SU-DHL-6 (cell line): ENCODE measurements at regions not wholly inside any gene's neighbourhood (a gene's known extent, or its start where the extent isn't known, plus 50 kb on each side); places are given as distances from the start of the nearest gene placed in this dataset.

Experiments used
- H2AFZ ChIP-seq: fragments of 200-600 bp; sonication (generic); 2 replicates; pipeline ENCODE4 v1.6.1; 2014; ENCODE audit warnings: low read depth, mild to moderate bottlenecking, moderate library complexity, mixed read lengths, antibody characterized with exemption, low read length; ENCODE audit not compliant: severe bottlenecking
- H3F3A ChIP-seq: fragments of 200-600 bp; shearing (Covaris generic); 2 replicates; pipeline ENCODE4 v1.6.0; 2016; ENCODE audit warnings: antibody characterized with exemption, mild to moderate bottlenecking; ENCODE audit not compliant: insufficient read depth
- H3K27ac ChIP-seq: fragments of 200-600 bp; sonication (generic); 2 replicates; pipeline ENCODE4 v1.5.1; 2016; ENCODE audit warnings: low read depth, mild to moderate bottlenecking, low read length, moderate library complexity, mixed read lengths
- H3K27me3 ChIP-seq: fragments of 200-600 bp; sonication (generic), shearing (Covaris generic); 2 replicates; pipeline ENCODE4 v1.6.0; 2014; ENCODE audit warnings: mild to moderate bottlenecking, low read length
- H3K36me3 ChIP-seq: fragments of 200-600 bp; sonication (generic); 2 replicates; pipeline ENCODE4 v1.6.1; 2014; ENCODE audit warnings: mild to moderate bottlenecking, low read length, mixed read lengths
- H3K4me2 ChIP-seq: fragments of 300-600, 200-600 bp; shearing (Covaris generic), sonication (generic); 2 replicates; pipeline ENCODE4 v1.6.0; 2014; ENCODE audit warnings: low read length, low read depth, mild to moderate bottlenecking; ENCODE audit not compliant: poor library complexity, severe bottlenecking
- H3K4me3 ChIP-seq: fragments of 200-600 bp; sonication (generic); 2 replicates; pipeline ENCODE4 v1.5.1; 2014; ENCODE audit warnings: antibody characterized with exemption, low read length, mild to moderate bottlenecking, mixed read lengths; ENCODE audit not compliant: insufficient read depth, poor library complexity, severe bottlenecking
- H3K79me2 ChIP-seq: fragments of 200-600 bp; sonication (generic); 2 replicates; pipeline ENCODE4 v1.6.1; 2014; ENCODE audit warnings: mild to moderate bottlenecking, low read length, moderate library complexity; ENCODE audit not compliant: insufficient read depth
- H3K9ac ChIP-seq: fragments of 200-600 bp; sonication (generic); 2 replicates; pipeline ENCODE4 v1.7.0; 2014; ENCODE audit warnings: mild to moderate bottlenecking, low read length
- H3K9me2 ChIP-seq: fragments of 200-600 bp; sonication (generic); replicated peaks from 2 replicates; pipeline ENCODE4 v1.6.1; 2014; ENCODE audit warnings: low read length; ENCODE audit not compliant: insufficient read depth
- H3K9me3 ChIP-seq: fragments of 200-600 bp; sonication (generic); 2 replicates; pipeline ENCODE4 v1.6.1; 2014; ENCODE audit warnings: low read length, mixed read lengths; ENCODE audit not compliant: insufficient read depth
- H4K20me1 ChIP-seq: fragments of 200-600 bp; sonication (generic); 2 replicates; pipeline ENCODE4 v1.6.1; 2014; ENCODE audit warnings: low read depth, mild to moderate bottlenecking, antibody characterized with exemption, low read length, moderate library complexity, mixed read lengths
- EZH2phosphoT487 ChIP-seq: fragments of 200-600 bp; sonication (generic), shearing (Covaris generic); conservative IDR thresholded peaks from 2 replicates; pipeline ENCODE4 v1.6.1; 2018; ENCODE audit warnings: mild to moderate bottlenecking, antibody characterized with exemption, low read length, moderate library complexity, mixed read lengths
- TF ChIP-seq, protein P1 (sequence below): fragments of 200-600 bp; sonication (generic); IDR thresholded peaks from one replicate; pipeline ENCODE4 v1.5.1; 2017; ENCODE audit warnings: antibody characterized with exemption, mild to moderate bottlenecking, low read length, moderate library complexity; ENCODE audit not compliant: insufficient read depth, poor library complexity, severe bottlenecking

GRCh38 chr14:87283547-87283946, 709.4 kb downstream of the GALC start:
- Histone ChIP-seq H2AFZ (no peak overlapping the region), H3K9me3 (no peaks in the 10 kb centered on the region), H3K4me2 (no peak overlapping the region), H3K27ac (no peak overlapping the region), H4K20me1 (no peaks in the 10 kb centered on the region), H3K36me3 (no peaks in the 10 kb centered on the region), H3K79me2 (no peaks in the 10 kb centered on the region), H3K4me3 (no peak overlapping the region), H3K9me2 (no peaks in the 10 kb centered on the region), H3F3A (no peaks in the 10 kb centered on the region), H3K27me3 (no peaks in the 10 kb centered on the region), H3K9ac (no peak overlapping the region)
- TF ChIP-seq EZH2phosphoT487, result no peak
- TF ChIP-seq, protein P1, sequence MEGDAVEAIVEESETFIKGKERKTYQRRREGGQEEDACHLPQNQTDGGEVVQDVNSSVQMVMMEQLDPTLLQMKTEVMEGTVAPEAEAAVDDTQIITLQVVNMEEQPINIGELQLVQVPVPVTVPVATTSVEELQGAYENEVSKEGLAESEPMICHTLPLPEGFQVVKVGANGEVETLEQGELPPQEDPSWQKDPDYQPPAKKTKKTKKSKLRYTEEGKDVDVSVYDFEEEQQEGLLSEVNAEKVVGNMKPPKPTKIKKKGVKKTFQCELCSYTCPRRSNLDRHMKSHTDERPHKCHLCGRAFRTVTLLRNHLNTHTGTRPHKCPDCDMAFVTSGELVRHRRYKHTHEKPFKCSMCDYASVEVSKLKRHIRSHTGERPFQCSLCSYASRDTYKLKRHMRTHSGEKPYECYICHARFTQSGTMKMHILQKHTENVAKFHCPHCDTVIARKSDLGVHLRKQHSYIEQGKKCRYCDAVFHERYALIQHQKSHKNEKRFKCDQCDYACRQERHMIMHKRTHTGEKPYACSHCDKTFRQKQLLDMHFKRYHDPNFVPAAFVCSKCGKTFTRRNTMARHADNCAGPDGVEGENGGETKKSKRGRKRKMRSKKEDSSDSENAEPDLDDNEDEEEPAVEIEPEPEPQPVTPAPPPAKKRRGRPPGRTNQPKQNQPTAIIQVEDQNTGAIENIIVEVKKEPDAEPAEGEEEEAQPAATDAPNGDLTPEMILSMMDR, result no peak

DNA sequence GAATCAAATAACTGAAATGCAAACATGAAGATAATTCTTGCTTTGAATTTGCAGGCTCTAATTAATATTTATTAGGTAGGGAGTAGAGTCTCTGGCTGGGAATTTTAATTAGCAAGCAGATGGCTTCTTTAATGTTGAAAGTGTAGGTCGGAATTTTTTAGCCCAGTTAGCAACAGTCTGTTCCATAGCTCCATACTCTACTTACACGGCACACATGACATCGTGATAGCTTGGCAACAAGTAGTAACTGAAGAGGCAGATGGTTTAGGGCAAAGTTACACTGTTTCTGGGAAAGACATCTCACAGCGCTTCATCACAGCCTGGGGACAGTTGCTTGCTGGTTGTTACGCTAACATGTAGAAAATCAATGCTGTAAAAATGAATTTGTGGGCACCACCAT, 710.7 kb downstream of the GALC start:
- Histone ChIP-seq H3K9me2 (no peaks in the 10 kb centered on the region), H3K27ac (no peak overlapping the region), H3K4me2 (no peak overlapping the region), H3K9ac (no peak overlapping the region), H3F3A (no peaks in the 10 kb centered on the region), H3K4me3 (no peak overlapping the region), H3K9me3 (no peaks in the 10 kb centered on the region), H2AFZ (no peak overlapping the region), H3K36me3 (no peaks in the 10 kb centered on the region), H3K27me3 (no peaks in the 10 kb centered on the region), H3K79me2 (no peaks in the 10 kb centered on the region), H4K20me1 (no peaks in the 10 kb centered on the region)
- no peak for TF ChIP-seq EZH2phosphoT487
- TF ChIP-seq, protein P1, result no peak

DNA sequence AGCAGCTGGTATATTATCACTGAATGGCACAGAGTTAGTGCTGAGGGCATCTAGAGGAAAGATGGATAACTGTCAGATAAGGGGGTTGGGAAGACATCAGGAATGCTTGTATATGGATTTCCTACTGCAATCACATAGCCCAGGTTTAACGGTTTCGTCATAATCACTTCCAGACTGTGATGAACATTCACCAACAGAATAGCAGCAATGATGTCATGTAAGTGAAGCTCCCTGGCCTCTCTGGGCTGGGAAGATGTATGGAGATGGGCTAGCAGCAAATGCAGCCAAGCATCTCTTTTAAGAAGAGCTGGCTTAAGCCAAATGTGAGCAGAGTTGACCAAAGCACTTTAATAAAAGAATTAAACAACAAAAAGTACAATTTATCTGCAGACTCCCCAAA, 714.6 kb downstream of the GALC start:
- Histone ChIP-seq H3K4me3 (no peak overlapping the region), H2AFZ (no peak overlapping the region), H4K20me1 (no peaks in the 10 kb centered on the region), H3K27ac (no peak overlapping the region), H3K9me3 (no peaks in the 10 kb centered on the region), H3K9ac (no peak overlapping the region), H3K9me2 (no peaks in the 10 kb centered on the region), H3K36me3 (no peaks in the 10 kb centered on the region), H3K4me2 (no peak overlapping the region), H3K27me3 (no peaks in the 10 kb centered on the region), H3K79me2 (no peaks in the 10 kb centered on the region), H3F3A (no peaks in the 10 kb centered on the region)
- TF ChIP-seq EZH2phosphoT487, result no peak
- TF ChIP-seq, protein P1, result no peak

DNA sequence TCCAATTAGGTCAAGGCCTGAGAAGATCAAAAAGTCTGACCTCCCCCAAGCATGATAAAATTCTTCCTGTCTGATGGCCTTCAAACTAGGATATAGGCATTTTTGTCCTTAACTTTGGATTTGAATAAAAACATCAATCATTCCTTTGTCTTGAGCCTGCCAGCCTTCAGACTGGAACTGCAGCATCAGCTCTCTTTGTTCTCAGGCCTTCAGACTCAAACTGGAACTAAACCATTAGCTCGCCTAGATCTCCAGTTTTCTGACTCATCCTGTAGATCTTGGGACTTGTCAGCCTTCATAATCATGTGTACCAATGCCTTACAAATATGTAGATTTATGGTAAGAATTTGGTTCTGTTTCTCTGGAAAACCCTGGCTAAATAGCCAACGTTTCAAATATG, 721.7 kb downstream of the GALC start:
- H3K4me3 ChIP-seq, result no peak overlapping the region
- H3K79me2 ChIP-seq, result no peaks in the 10 kb centered on the region
- H2AFZ ChIP-seq, result no peak overlapping the region
- TF ChIP-seq, protein P1, result no peak
- TF ChIP-seq EZH2phosphoT487, result no peak
- H3K36me3 ChIP-seq, result no peaks in the 10 kb centered on the region
- no peaks in the 10 kb centered on the region for H3K27me3 ChIP-seq
- no peak overlapping the region for H3K27ac ChIP-seq
- no peaks in the 10 kb centered on the region; the same call in 1 of the 2 replicates for H3K9me3 ChIP-seq
- H3K4me2 ChIP-seq, result no peak overlapping the region
- no peak overlapping the region for H3K9ac ChIP-seq
- H4K20me1 ChIP-seq, result no peaks in the 10 kb centered on the region
- H3K9me2 ChIP-seq, result no peaks in the 10 kb centered on the region
- no peaks in the 10 kb centered on the region for H3F3A ChIP-seq
